ENCODE measurements at regions not wholly inside any gene's neighbourhood (a gene's known extent, or its start where the extent isn't known, plus 50 kb on each side); places are given as distances from the start of the nearest gene placed in this dataset.

DNA sequence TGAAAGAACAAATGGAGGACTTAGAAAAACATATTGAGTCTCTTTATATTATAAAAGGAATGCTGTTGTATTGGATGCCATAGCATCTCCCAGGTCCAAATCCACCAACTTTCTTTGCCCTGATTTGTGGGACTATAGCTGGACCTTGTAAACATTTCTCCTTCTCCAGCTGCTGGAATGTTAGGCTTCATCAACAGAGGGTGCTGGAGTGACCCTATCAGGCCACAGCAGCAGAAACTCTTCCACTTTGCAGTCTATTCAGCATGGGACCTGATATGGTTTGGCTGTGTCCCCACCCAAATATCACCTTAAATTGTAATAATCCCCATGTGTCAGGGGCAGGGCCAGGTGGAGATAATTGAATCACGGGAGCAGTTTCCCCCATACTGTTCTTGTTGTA lies 138.4 kb upstream of the ARL4C start:
- no peak overlapping the region for H3K4me3 ChIP-seq (ENCODE audit: low read depth, low read length)
- H4K91ac ChIP-seq (ENCODE audit: low read depth, low read length) = no peak overlapping the region
- no peak overlapping the region for H2AFZ ChIP-seq (ENCODE audit: insufficient read depth, low read length, poor library complexity)
- H3K23ac ChIP-seq (ENCODE audit: low read length) = no peak overlapping the region
- H4K8ac ChIP-seq (ENCODE audit: low read depth, low read length) = no peak overlapping the region
- H3K79me2 ChIP-seq (ENCODE audit: control insufficient read depth, insufficient read depth, low read length, poor library complexity) = no peaks in the 10 kb centered on the region
- no peak overlapping the region for H2AK5ac ChIP-seq (ENCODE audit: low read length)
- DNase-seq = peak in 1 of 2 donors; percentile 48
- H4K12ac ChIP-seq (ENCODE audit: low read depth, low read length) = no peak overlapping the region
- H3K18ac ChIP-seq (ENCODE audit: low read length) = no peak overlapping the region
- H3K9me3 ChIP-seq (ENCODE audit: insufficient read depth, low read depth, low read length) = no peaks in the 10 kb centered on the region
- H3K27me3 ChIP-seq (ENCODE audit: insufficient read depth, low read length) = no peaks in the 10 kb centered on the region
- H3K79me1 ChIP-seq (ENCODE audit: low read length) = no peaks in the 10 kb centered on the region
- H3K36me3 ChIP-seq (ENCODE audit: control insufficient read depth in 1 of 2, insufficient read depth in 2 of 2, low read length in 2 of 2) = no peaks in the 10 kb centered on the region
- no peak overlapping the region for H3K4me2 ChIP-seq (ENCODE audit: low read length)
- no peak overlapping the region for H3K4ac ChIP-seq (ENCODE audit: low read depth, low read length)
- H3K9ac ChIP-seq (ENCODE audit: low read length) = no peak overlapping the region
- no peak overlapping the region for H2BK5ac ChIP-seq (ENCODE audit: low read depth, low read length, poor library complexity)
- no peaks in the 10 kb centered on the region for H3K4me1 ChIP-seq (ENCODE audit: control insufficient read depth in 1 of 2, insufficient read depth in 2 of 2, low read length in 2 of 2)
- H2BK12ac ChIP-seq (ENCODE audit: low read length) = no peak overlapping the region
- no CpG with 5 or more reads among the region's 1 CpG for WGBS (ENCODE audit: extremely low coverage, insufficient coverage, insufficient read length)
- no peak overlapping the region for H3K14ac ChIP-seq (ENCODE audit: low read length)
- H3K27ac ChIP-seq (ENCODE audit: low read depth, low read length) = no peak overlapping the region
- no peak overlapping the region for H2BK120ac ChIP-seq (ENCODE audit: insufficient read depth, low read length, poor library complexity)

DNA sequence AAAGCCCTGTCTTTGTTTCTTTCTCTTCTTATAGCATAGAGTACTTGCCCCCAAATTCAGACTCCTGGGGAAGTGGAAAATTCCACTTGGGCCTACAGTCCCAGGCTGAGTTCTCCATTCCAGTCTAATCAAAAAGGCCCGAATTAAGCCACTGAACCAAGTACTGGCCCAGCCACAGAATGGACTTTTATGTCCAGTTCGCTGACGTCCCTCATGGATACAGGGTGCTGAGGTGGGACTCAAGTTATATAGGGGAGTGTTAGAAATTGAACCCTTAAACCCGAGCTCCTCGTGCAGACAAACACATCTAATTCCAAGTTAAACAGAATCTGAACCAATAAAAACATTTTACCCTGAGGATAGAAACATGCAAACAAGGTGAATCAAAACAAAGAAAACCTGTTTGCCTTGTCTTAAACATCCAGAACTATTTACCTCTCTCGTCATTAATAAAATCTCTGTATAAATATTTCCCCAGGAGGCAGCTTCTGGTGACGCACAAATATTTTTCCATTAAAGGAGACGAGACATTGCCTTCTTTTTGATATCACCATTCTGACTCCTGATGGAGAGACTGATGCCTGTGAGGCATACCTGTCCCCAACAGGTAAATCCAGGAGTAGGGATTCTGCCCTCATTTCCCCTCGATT lies 136.8 kb upstream of the ARL4C start:
- peak; percentile 62 to 93 for DNase-seq
- Histone ChIP-seq H3K14ac (ENCODE audit: low read length) (no peak overlapping the region), H2BK5ac (ENCODE audit: low read depth, low read length, poor library complexity) (no peak overlapping the region), H2AK5ac (ENCODE audit: low read length) (no peak overlapping the region), H3K36me3 (ENCODE audit: control insufficient read depth in 1 of 2, insufficient read depth in 2 of 2, low read length in 2 of 2) (no peaks in the 10 kb centered on the region), H3K79me2 (ENCODE audit: control insufficient read depth, insufficient read depth, low read length, poor library complexity) (no peaks in the 10 kb centered on the region), H3K4ac (ENCODE audit: low read depth, low read length) (no peak overlapping the region), H3K4me2 (ENCODE audit: low read length) (no peak overlapping the region), H4K12ac (ENCODE audit: low read depth, low read length) (no peak overlapping the region), H4K8ac (ENCODE audit: low read depth, low read length) (no peak overlapping the region), H3K27ac (ENCODE audit: low read depth, low read length) (no peak overlapping the region), H3K4me1 (ENCODE audit: control insufficient read depth in 1 of 2, insufficient read depth in 2 of 2, low read length in 2 of 2) (no peaks in the 10 kb centered on the region), H2AFZ (ENCODE audit: insufficient read depth, low read length, poor library complexity) (no peak overlapping the region), H4K91ac (ENCODE audit: low read depth, low read length) (no peak overlapping the region), H3K9me3 (ENCODE audit: insufficient read depth, low read depth, low read length) (no peaks in the 10 kb centered on the region), H3K4me3 (ENCODE audit: low read depth, low read length) (no peak overlapping the region), H3K18ac (ENCODE audit: low read length) (no peak overlapping the region), H3K23ac (ENCODE audit: low read length) (no peak overlapping the region), H3K27me3 (ENCODE audit: insufficient read depth, low read length) (no peaks in the 10 kb centered on the region), H2BK12ac (ENCODE audit: low read length) (no peak overlapping the region), H3K79me1 (ENCODE audit: low read length) (no peaks in the 10 kb centered on the region), H2BK120ac (ENCODE audit: insufficient read depth, low read length, poor library complexity) (peak overlapping the region; percentile 33), H3K9ac (ENCODE audit: low read length) (no peak overlapping the region)
- no CpG with 5 or more reads among the region's 9 CpGs for WGBS (ENCODE audit: extremely low coverage, insufficient coverage, insufficient read length)

DNA sequence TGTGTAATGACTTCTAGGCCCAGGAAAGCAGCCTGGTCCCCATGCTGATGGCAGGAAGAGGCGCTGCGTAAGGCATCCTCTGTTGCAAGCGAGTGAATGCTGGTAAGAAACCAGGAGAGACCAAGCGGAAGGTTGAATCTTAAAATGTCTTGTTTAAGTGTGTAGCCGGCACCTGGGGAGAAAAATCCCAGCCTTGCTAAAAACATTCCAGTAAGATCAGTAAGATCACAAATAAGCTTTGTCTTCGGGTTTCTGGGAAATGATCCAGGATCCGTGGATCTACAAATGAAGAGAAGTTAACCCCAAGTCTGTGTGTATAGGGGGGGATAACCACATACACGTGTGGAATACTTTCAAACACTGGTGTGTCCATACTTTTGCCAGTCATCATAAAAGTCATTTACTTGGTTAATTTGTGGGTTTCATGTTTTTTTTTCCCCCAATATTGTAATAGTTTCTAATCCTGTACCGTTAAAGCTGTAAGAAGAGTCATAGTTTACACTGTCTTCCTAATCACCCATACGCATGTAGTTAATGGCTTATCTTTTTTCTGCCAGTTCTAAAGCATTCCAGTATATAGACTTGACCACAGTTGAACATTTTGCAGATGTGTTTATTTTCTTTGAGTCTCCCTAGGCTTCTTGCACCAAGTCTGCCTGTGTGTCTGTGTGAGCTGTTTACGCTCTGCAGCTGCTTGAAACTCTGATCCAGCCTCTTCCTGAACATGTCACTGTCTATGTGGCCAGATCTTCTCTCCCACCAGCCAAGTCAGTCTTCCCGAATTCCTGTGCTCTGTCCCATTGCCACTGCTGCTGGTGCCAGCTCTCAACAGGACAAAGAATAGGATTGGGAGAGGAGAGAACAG lies 135.9 kb upstream of the ARL4C start:
- Histone ChIP-seq H3K27ac (ENCODE audit: low read depth, low read length) (no peak overlapping the region), H2AK5ac (ENCODE audit: low read length) (no peak overlapping the region), H3K9ac (ENCODE audit: low read length) (no peak overlapping the region), H2BK120ac (ENCODE audit: insufficient read depth, low read length, poor library complexity) (no peak overlapping the region), H3K4me2 (ENCODE audit: low read length) (no peak overlapping the region), H3K36me3 (ENCODE audit: control insufficient read depth in 1 of 2, insufficient read depth in 2 of 2, low read length in 2 of 2) (no peaks in the 10 kb centered on the region), H2BK5ac (ENCODE audit: low read depth, low read length, poor library complexity) (no peak overlapping the region), H2BK12ac (ENCODE audit: low read length) (no peak overlapping the region), H3K9me3 (ENCODE audit: insufficient read depth, low read depth, low read length) (no peaks in the 10 kb centered on the region), H3K14ac (ENCODE audit: low read length) (no peak overlapping the region), H3K4me1 (ENCODE audit: control insufficient read depth in 1 of 2, insufficient read depth in 2 of 2, low read length in 2 of 2) (no peaks in the 10 kb centered on the region), H3K4me3 (ENCODE audit: low read depth, low read length) (no peak overlapping the region), H4K91ac (ENCODE audit: low read depth, low read length) (no peak overlapping the region), H4K8ac (ENCODE audit: low read depth, low read length) (no peak overlapping the region), H3K27me3 (ENCODE audit: insufficient read depth, low read length) (no peaks in the 10 kb centered on the region), H3K4ac (ENCODE audit: low read depth, low read length) (no peak overlapping the region), H3K79me2 (ENCODE audit: control insufficient read depth, insufficient read depth, low read length, poor library complexity) (no peaks in the 10 kb centered on the region), H3K79me1 (ENCODE audit: low read length) (no peaks in the 10 kb centered on the region), H4K12ac (ENCODE audit: low read depth, low read length) (no peak overlapping the region), H2AFZ (ENCODE audit: insufficient read depth, low read length, poor library complexity) (no peak overlapping the region), H3K23ac (ENCODE audit: low read length) (no peak overlapping the region), H3K18ac (ENCODE audit: low read length) (no peak overlapping the region)
- WGBS (ENCODE audit: extremely low coverage, insufficient coverage, insufficient read length) = no CpG with 5 or more reads among the region's 12 CpGs
- DNase-seq = peak; percentile 67 to 88

DNA sequence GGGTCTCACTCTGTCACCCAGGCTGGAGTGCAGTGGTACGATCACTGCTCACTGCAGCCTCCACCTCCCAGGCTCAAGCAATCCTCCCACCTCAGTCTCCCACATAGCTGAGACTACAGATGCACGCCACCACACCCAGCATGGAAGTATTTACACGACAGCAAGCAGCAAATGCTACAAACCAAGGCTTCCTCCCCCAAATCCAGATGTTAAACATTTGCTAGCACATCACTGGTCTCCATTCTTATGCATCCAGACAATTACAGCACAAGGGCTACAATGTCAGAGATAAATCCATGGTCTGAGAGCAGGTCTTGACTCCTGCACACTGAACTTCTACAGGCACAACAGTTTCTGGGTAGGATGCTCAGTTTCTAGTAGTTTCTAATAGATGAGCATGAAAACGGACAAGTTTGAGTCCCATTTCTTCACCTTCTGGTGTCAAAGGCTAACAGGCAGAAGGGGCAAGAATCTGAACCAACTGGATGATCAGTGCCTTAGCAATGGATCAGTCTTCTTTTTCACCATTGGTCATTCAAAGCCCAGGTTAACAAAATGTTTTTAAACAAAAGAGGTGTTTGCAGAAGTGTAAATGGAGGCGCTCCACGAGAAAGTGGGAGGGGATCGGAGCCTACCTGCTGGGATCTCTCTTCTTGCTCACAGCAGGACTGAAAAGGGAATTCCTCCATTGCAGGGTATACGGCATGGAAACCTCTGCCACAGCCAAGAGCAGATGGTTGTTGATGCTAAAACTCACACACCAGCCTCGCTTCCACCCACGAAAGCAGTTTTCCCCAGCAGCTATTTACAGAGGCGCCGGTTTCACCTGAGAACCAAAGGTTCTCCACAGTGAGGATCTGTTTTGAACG lies 135.0 kb upstream of the ARL4C start:
- no peak overlapping the region for H3K4me3 ChIP-seq (ENCODE audit: low read depth, low read length)
- H3K4ac ChIP-seq (ENCODE audit: low read depth, low read length) = no peak overlapping the region
- H3K36me3 ChIP-seq (ENCODE audit: control insufficient read depth in 1 of 2, insufficient read depth in 2 of 2, low read length in 2 of 2) = no peaks in the 10 kb centered on the region
- H2BK12ac ChIP-seq (ENCODE audit: low read length) = no peak overlapping the region
- no peak overlapping the region for H2BK120ac ChIP-seq (ENCODE audit: insufficient read depth, low read length, poor library complexity)
- peak in 1 of 2 donors; percentile 61 for DNase-seq
- H3K27ac ChIP-seq (ENCODE audit: low read depth, low read length) = no peak overlapping the region
- no peak overlapping the region for H2AFZ ChIP-seq (ENCODE audit: insufficient read depth, low read length, poor library complexity)
- no peaks in the 10 kb centered on the region for H3K27me3 ChIP-seq (ENCODE audit: insufficient read depth, low read length)
- no peak overlapping the region for H3K9ac ChIP-seq (ENCODE audit: low read length)
- H4K91ac ChIP-seq (ENCODE audit: low read depth, low read length) = no peak overlapping the region
- no peak overlapping the region for H3K14ac ChIP-seq (ENCODE audit: low read length)
- no CpG with 5 or more reads among the region's 13 CpGs for WGBS (ENCODE audit: extremely low coverage, insufficient coverage, insufficient read length)
- H3K9me3 ChIP-seq (ENCODE audit: insufficient read depth, low read depth, low read length) = no peaks in the 10 kb centered on the region
- no peak overlapping the region for H4K12ac ChIP-seq (ENCODE audit: low read depth, low read length)
- no peaks in the 10 kb centered on the region for H3K79me1 ChIP-seq (ENCODE audit: low read length)
- no peaks in the 10 kb centered on the region for H3K4me1 ChIP-seq (ENCODE audit: control insufficient read depth in 1 of 2, insufficient read depth in 2 of 2, low read length in 2 of 2)
- H3K23ac ChIP-seq (ENCODE audit: low read length) = no peak overlapping the region
- no peak overlapping the region for H2BK5ac ChIP-seq (ENCODE audit: low read depth, low read length, poor library complexity)
- H4K8ac ChIP-seq (ENCODE audit: low read depth, low read length) = no peak overlapping the region
- H2AK5ac ChIP-seq (ENCODE audit: low read length) = no peak overlapping the region
- H3K18ac ChIP-seq (ENCODE audit: low read length) = no peak overlapping the region
- H3K79me2 ChIP-seq (ENCODE audit: control insufficient read depth, insufficient read depth, low read length, poor library complexity) = no peaks in the 10 kb centered on the region
- no peak overlapping the region for H3K4me2 ChIP-seq (ENCODE audit: low read length)

All from trophoblast cell (in vitro differentiated cells and primary cell).